ENCODE measurements at regions not wholly inside any gene's neighbourhood (a gene's known extent, or its start where the extent isn't known, plus 50 kb on each side); places are given as distances from the start of the nearest gene placed in this dataset.

- no peak for DNase-seq
- H3K36me3 ChIP-seq (replicated peaks): no peaks in the 10 kb centered on the region
- H3K4me3 ChIP-seq (ENCODE audit: low read depth, low read length): no peak overlapping the region
- TF ChIP-seq CTCF (IDR thresholded peaks at IDR 0.05; ENCODE audit: low read depth, low read length, missing control alignments): no peak
- in situ Hi-C loops (cut with HindIII; ENCODE audit: low pct_ligation_motif_present, low sequenced_read_pairs): loop anchor here (25.0 kb wide), 1 partner anchor 795 kb away; no protein-coding TSS in a partner anchor
- H3K27ac ChIP-seq: no peak overlapping the region
- H3K27me3 ChIP-seq (replicated peaks): no peaks in the 10 kb centered on the region
Measured at GRCh38 chr14:54332490-54332889, 64.3 kb upstream of the CDKN3 start.

GRCh38 chr14:54333511-54333910 is 63.3 kb upstream of the CDKN3 start:
- in situ Hi-C loops (cut with HindIII; ENCODE audit: low pct_ligation_motif_present, low sequenced_read_pairs): loop anchor here (25.0 kb wide), 1 partner anchor 796 kb away; no protein-coding TSS in a partner anchor
- no peak for DNase-seq
- Histone ChIP-seq H3K27ac (no peak overlapping the region), H3K36me3 (replicated peaks) (no peaks in the 10 kb centered on the region), H3K27me3 (replicated peaks) (no peaks in the 10 kb centered on the region), H3K4me3 (ENCODE audit: low read depth, low read length) (no peak overlapping the region)
- TF ChIP-seq CTCF (IDR thresholded peaks at IDR 0.05; ENCODE audit: low read depth, low read length, missing control alignments): no peak

GRCh38 chr14:54335569-54336155 is 61.1 kb upstream of the CDKN3 start:
- Histone ChIP-seq H3K27ac (no peak overlapping the region), H3K27me3 (replicated peaks) (no peaks in the 10 kb centered on the region), H3K36me3 (replicated peaks) (no peaks in the 10 kb centered on the region), H3K4me3 (ENCODE audit: low read depth, low read length) (no peak overlapping the region)
- no peak for TF ChIP-seq CTCF (IDR thresholded peaks at IDR 0.05; ENCODE audit: low read depth, low read length, missing control alignments)
- in situ Hi-C loops (cut with HindIII; ENCODE audit: low pct_ligation_motif_present, low sequenced_read_pairs): loop anchor here (25.0 kb wide), 1 partner anchor 798 kb away; no protein-coding TSS in a partner anchor
- no peak for DNase-seq

- Histone ChIP-seq H3K4me3 (ENCODE audit: low read depth, low read length) (no peak overlapping the region), H3K36me3 (replicated peaks) (no peaks in the 10 kb centered on the region), H3K27ac (no peak overlapping the region), H3K27me3 (replicated peaks) (no peaks in the 10 kb centered on the region)
- in situ Hi-C loops (cut with HindIII; ENCODE audit: low pct_ligation_motif_present, low sequenced_read_pairs): loop anchor here (25.0 kb wide), 1 partner anchor 800 kb away; no protein-coding TSS in a partner anchor
- DNase-seq: no peak
- TF ChIP-seq CTCF (IDR thresholded peaks at IDR 0.05; ENCODE audit: low read depth, low read length, missing control alignments): no peak
Measured at GRCh38 chr14:54337314-54337713, 59.5 kb upstream of the CDKN3 start.

GRCh38 chr14:54338696-54339317 is 58.0 kb upstream of the CDKN3 start:
- H3K27me3 ChIP-seq (replicated peaks): no peaks in the 10 kb centered on the region
- peak; percentile 80 for TF ChIP-seq CTCF (IDR thresholded peaks at IDR 0.05; ENCODE audit: low read depth, low read length, missing control alignments)
- H3K4me3 ChIP-seq (ENCODE audit: low read depth, low read length): no peak overlapping the region
- H3K27ac ChIP-seq: no peak overlapping the region
- in situ Hi-C loops (cut with HindIII; ENCODE audit: low pct_ligation_motif_present, low sequenced_read_pairs): loop anchor here (25.0 kb wide), 1 partner anchor 802 kb away; no protein-coding TSS in a partner anchor
- no peaks in the 10 kb centered on the region for H3K36me3 ChIP-seq (replicated peaks)
- peak; percentile 40 for DNase-seq

Data from brain microvascular endothelial cell (primary cell).